PC-3 (cell line): ENCODE measurements at regions not wholly inside any gene's neighbourhood (a gene's known extent, or its start where the extent isn't known, plus 50 kb on each side); places are given as distances from the start of the nearest gene placed in this dataset.

Source experiments
- EZH2 ChIP-seq: fragments of 300-600 bp; sonication (generic); IDR thresholded peaks from one replicate; pipeline ENCODE4 v1.6.1; 2017; ENCODE audit warnings: antibody characterized with exemption, mild to moderate bottlenecking, low read length; ENCODE audit not compliant: unreplicated experiment
- EZH2phosphoT487 ChIP-seq: fragments of 300-600 bp; sonication (generic); IDR thresholded peaks from 2 replicates; pipeline ENCODE4 v1.6.1; 2018; ENCODE audit warnings: mild to moderate bottlenecking, antibody characterized with exemption, low read length, borderline replicate concordance
- TF ChIP-seq, protein P1 (sequence below): fragments of 300-600 bp; sonication (generic); conservative IDR thresholded peaks from 2 replicates; pipeline ENCODE4 v1.5.1; 2017; ENCODE audit warnings: antibody characterized with exemption, low read depth, mild to moderate bottlenecking, low read length

DNA sequence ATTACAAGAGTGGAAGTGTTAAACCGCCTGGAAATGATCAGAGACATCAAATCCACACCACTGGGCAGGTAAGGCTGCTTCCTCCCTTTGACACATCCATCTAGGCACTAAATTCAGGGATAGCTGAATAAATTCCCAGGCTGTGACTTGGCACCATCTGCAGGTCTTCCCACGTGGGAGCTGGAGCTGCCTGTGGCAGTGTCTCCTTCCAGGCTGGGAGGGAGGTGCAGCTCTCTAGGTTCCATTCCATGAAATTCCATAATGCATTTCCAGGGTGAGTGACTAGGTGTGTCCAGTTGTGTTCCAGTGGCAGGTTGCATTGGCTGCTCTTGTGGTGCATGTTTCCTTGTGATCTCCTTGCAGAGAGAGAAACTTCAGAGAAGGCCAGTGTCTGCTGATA, 188.9 kb upstream of the CXCR4 start:
- TF ChIP-seq EZH2 (no peak), EZH2phosphoT487 (no peak)
- TF ChIP-seq, protein P1, sequence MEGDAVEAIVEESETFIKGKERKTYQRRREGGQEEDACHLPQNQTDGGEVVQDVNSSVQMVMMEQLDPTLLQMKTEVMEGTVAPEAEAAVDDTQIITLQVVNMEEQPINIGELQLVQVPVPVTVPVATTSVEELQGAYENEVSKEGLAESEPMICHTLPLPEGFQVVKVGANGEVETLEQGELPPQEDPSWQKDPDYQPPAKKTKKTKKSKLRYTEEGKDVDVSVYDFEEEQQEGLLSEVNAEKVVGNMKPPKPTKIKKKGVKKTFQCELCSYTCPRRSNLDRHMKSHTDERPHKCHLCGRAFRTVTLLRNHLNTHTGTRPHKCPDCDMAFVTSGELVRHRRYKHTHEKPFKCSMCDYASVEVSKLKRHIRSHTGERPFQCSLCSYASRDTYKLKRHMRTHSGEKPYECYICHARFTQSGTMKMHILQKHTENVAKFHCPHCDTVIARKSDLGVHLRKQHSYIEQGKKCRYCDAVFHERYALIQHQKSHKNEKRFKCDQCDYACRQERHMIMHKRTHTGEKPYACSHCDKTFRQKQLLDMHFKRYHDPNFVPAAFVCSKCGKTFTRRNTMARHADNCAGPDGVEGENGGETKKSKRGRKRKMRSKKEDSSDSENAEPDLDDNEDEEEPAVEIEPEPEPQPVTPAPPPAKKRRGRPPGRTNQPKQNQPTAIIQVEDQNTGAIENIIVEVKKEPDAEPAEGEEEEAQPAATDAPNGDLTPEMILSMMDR, result no peak
